IMR-90 (cell line): ENCODE measurements at regions not wholly inside any gene's neighbourhood (a gene's known extent, or its start where the extent isn't known, plus 50 kb on each side); places are given as distances from the start of the nearest gene placed in this dataset.

Experiments
- ATAC-seq: fragments of 200-7000 bp; cut with Tn5 transposase; 2 replicates; pipeline ENCODE4 v1.9.1; 2020; ENCODE audit warnings: low read depth, mild to moderate bottlenecking, moderate library complexity
- BruUV-seq: library from RNA; stranded (reverse); fragments of 400-500 nt; replicated peaks from 2 replicates; lab custom pipeline; 2021; lab: Mats Ljungman, UMichigan
- CTCF ChIA-PET: fragments of 300-600 bp; formaldehyde crosslinking; extraction: SDS; loops from one replicate; lab custom pipeline; 2021; ENCODE audit warnings: antibody characterized with exemption; lab: Yijun Ruan, JAX
- POLR2A ChIA-PET: fragments of 300-600 bp; sonication (Branson Sonifier 250); formaldehyde crosslinking; loops from one replicate; lab custom pipeline; 2022; ENCODE audit warnings: antibody characterized with exemption; ENCODE audit not compliant: unreplicated experiment; lab: Charles Lee
- DNase-seq: peaks from one replicate; pipeline ENCODE4 v3.0.0; 2013
- H2AFZ ChIP-seq: replicated peaks from 2 replicates; pipeline ENCODE3; 2013; ENCODE audit warnings: low read length, mild to moderate bottlenecking; ENCODE audit not compliant: poor library complexity
- H2AK5ac ChIP-seq: 2 replicates; pipeline ENCODE4 v1.6.1; 2013; ENCODE audit warnings: low read depth, low read length, inconsistent platforms
- H2AK9ac ChIP-seq: replicated peaks from 2 replicates; pipeline ENCODE3; 2013; ENCODE audit warnings: mild to moderate bottlenecking, low read depth, low read length, moderate library complexity; ENCODE audit not compliant: poor library complexity
- H2BK120ac ChIP-seq: 2 replicates; pipeline ENCODE4 v1.6.1; 2013; ENCODE audit warnings: low read depth, low read length, inconsistent platforms
- H2BK15ac ChIP-seq: 3 replicates; pipeline ENCODE4 v1.6.1; 2013; ENCODE audit warnings: low read depth, low read length, inconsistent platforms
- H2BK20ac ChIP-seq: 2 replicates; pipeline ENCODE4 v1.6.1; 2013; ENCODE audit warnings: low read depth, mild to moderate bottlenecking, inconsistent platforms, low read length, moderate library complexity
- H2BK5ac ChIP-seq: 2 replicates; pipeline ENCODE4 v1.6.1; 2013; ENCODE audit warnings: mild to moderate bottlenecking, low read depth, low read length, inconsistent platforms; ENCODE audit not compliant: poor library complexity, severe bottlenecking
- H3K14ac ChIP-seq: replicated peaks from 2 replicates; pipeline ENCODE4 v1.6.1; 2013; ENCODE audit warnings: low read depth, low read length, inconsistent platforms
- H3K18ac ChIP-seq: 2 replicates; pipeline ENCODE4 v1.6.1; 2013; ENCODE audit warnings: low read depth, low read length, control low read depth
- H3K23ac ChIP-seq: 2 replicates; pipeline ENCODE4 v1.6.1; 2013; ENCODE audit warnings: low read depth, low read length, inconsistent platforms
- H3K27ac ChIP-seq: 2 replicates; pipeline ENCODE4 v1.5.1; 2013; ENCODE audit warnings: mild to moderate bottlenecking, control low read depth, low read length; ENCODE audit not compliant: insufficient read depth
- H3K27me3 ChIP-seq: 2 replicates; pipeline ENCODE4 v1.6.1; 2013; ENCODE audit warnings: low read length; ENCODE audit not compliant: control insufficient read depth, insufficient read depth
- H3K36me3 ChIP-seq: 2 replicates; pipeline ENCODE4 v1.6.1; 2013; ENCODE audit warnings: low read length, mixed read lengths; ENCODE audit not compliant: control insufficient read depth, insufficient read depth
- H3K4ac ChIP-seq: 2 replicates; pipeline ENCODE4 v1.6.1; 2013; ENCODE audit warnings: low read depth, low read length, inconsistent platforms
- H3K4me1 ChIP-seq: 2 replicates; pipeline ENCODE4 v1.6.1; 2013; ENCODE audit warnings: low read length, mixed read lengths; ENCODE audit not compliant: control insufficient read depth, insufficient read depth
- H3K4me2 ChIP-seq: 2 replicates; pipeline ENCODE4 v1.6.1; 2013; ENCODE audit warnings: low read depth, mild to moderate bottlenecking, control low read depth, low read length, moderate library complexity
- H3K4me3 ChIP-seq: 2 replicates; pipeline ENCODE4 v1.5.1; 2013; ENCODE audit warnings: low read depth, mild to moderate bottlenecking, control low read depth, low read length, moderate library complexity; ENCODE audit not compliant: insufficient read depth
- H3K56ac ChIP-seq: 2 replicates; pipeline ENCODE4 v1.6.1; 2013; ENCODE audit warnings: low read length, inconsistent platforms; ENCODE audit not compliant: insufficient read depth; ENCODE audit errors: extremely low read depth
- H3K79me1 ChIP-seq, 2 experiments: 2 replicates each; pipeline ENCODE4 v1.6.1; 2013; ENCODE audit warnings: low read length in 2 of 2, inconsistent platforms in 1 of 2, low read depth in 1 of 2
- H3K9ac ChIP-seq: 2 replicates; pipeline ENCODE4 v1.6.1; 2013; ENCODE audit warnings: low read depth, low read length, control low read depth
- H3K9me1 ChIP-seq: 2 replicates; pipeline ENCODE4 v1.6.1; 2013; ENCODE audit warnings: low read length, inconsistent platforms; ENCODE audit not compliant: insufficient read depth
- H3K9me3 ChIP-seq: 2 replicates; pipeline ENCODE4 v1.6.1; 2013; ENCODE audit warnings: low read length; ENCODE audit not compliant: control insufficient read depth, insufficient read depth
- H4K20me1 ChIP-seq: 2 replicates; pipeline ENCODE4 v1.6.1; 2013; ENCODE audit warnings: low read length, inconsistent platforms; ENCODE audit not compliant: insufficient read depth
- H4K5ac ChIP-seq: 2 replicates; pipeline ENCODE4 v1.6.1; 2013; ENCODE audit warnings: mild to moderate bottlenecking, low read depth, low read length, control low read depth
- H4K8ac ChIP-seq, 2 experiments: 2 replicates each; pipeline ENCODE4 v1.6.1; 2013; ENCODE audit warnings: low read depth in 2 of 2, low read length in 2 of 2, control low read depth in 1 of 2, inconsistent platforms in 1 of 2
- H4K91ac ChIP-seq: 2 replicates; pipeline ENCODE4 v1.6.1; 2013; ENCODE audit warnings: low read depth, low read length, inconsistent platforms; ENCODE audit not compliant: insufficient read depth
- BHLHE40 ChIP-seq: fragments of 150-350 bp; IDR thresholded peaks from 2 replicates; pipeline ENCODE4 v1.6.1; 2016; ENCODE audit warnings: mild to moderate bottlenecking, low read depth, low read length
- CEBPB ChIP-seq: IDR thresholded peaks from 2 replicates; pipeline ENCODE4 v1.6.1; 2012; ENCODE audit warnings: low read depth, low read length, improper control_type of control experiment
- CHD1 ChIP-seq: IDR thresholded peaks from 2 replicates; pipeline ENCODE4 v1.6.1; 2012; ENCODE audit warnings: low read depth, low read length, improper control_type of control experiment
- CTCF ChIP-seq: conservative IDR thresholded peaks from 2 replicates; pipeline ENCODE4 v1.5.1; 2012; ENCODE audit warnings: mild to moderate bottlenecking, low read depth, low read length, improper control_type of control experiment
- ELK1 ChIP-seq: fragments of 150-350 bp; IDR thresholded peaks from 2 replicates; pipeline ENCODE4 v1.6.1; 2016; ENCODE audit warnings: low read depth, mild to moderate bottlenecking, low read length, moderate library complexity, borderline replicate concordance
- FOS ChIP-seq: fragments of 150-350 bp; IDR thresholded peaks from 2 replicates; pipeline ENCODE4 v1.6.1; 2016; ENCODE audit warnings: low read depth, low read length
- MAFK ChIP-seq: IDR thresholded peaks from 2 replicates; pipeline ENCODE4 v1.6.1; 2012; ENCODE audit warnings: low read depth, low read length, improper control_type of control experiment
- MAZ ChIP-seq: IDR thresholded peaks from 2 replicates; pipeline ENCODE4 v1.6.1; 2012; ENCODE audit warnings: low read depth, mild to moderate bottlenecking, low read length, improper control_type of control experiment, moderate library complexity, borderline replicate concordance
- MXI1 ChIP-seq: IDR thresholded peaks from 2 replicates; pipeline ENCODE4 v1.6.1; 2012; ENCODE audit warnings: low read depth, mild to moderate bottlenecking, low read length, moderate library complexity, borderline replicate concordance
- NFE2L2 ChIP-seq: fragments of 150-350 bp; IDR thresholded peaks from 2 replicates; pipeline ENCODE4 v1.6.1; 2016; ENCODE audit warnings: low read depth, mild to moderate bottlenecking, low read length
- POLR2A ChIP-seq: IDR thresholded peaks from 2 replicates; pipeline ENCODE4 v1.6.1; 2012; ENCODE audit warnings: mild to moderate bottlenecking, low read depth, low read length
- RAD21 ChIP-seq: IDR thresholded peaks from 2 replicates; pipeline ENCODE4 v1.6.1; 2012; ENCODE audit warnings: low read length, improper control_type of control experiment
- RCOR1 ChIP-seq: IDR thresholded peaks from 2 replicates; pipeline ENCODE4 v1.6.1; 2012; ENCODE audit warnings: mild to moderate bottlenecking, low read length, improper control_type of control experiment; ENCODE audit not compliant: insufficient replicate concordance
- RFX5 ChIP-seq: IDR thresholded peaks from 2 replicates; pipeline ENCODE4 v1.8.0; 2012; ENCODE audit warnings: low read depth, mild to moderate bottlenecking, low read length, moderate library complexity
- SMC3 ChIP-seq: fragments of 150-350 bp; IDR thresholded peaks from 2 replicates; pipeline ENCODE4 v1.6.1; 2016; ENCODE audit warnings: low read depth, mild to moderate bottlenecking, antibody characterized with exemption, low read length, moderate library complexity
- USF2 ChIP-seq: fragments of 150-350 bp; IDR thresholded peaks from 2 replicates; pipeline ENCODE4 v1.6.1; 2017; ENCODE audit warnings: mild to moderate bottlenecking, antibody characterized with exemption, low read length, low read depth
- WGBS, 2 experiments: methylation state at CpG; one replicate each; pipeline versions ENCODE4 v1.1.5 to v1.1.7; 2013; ENCODE audit warnings: missing lambda C conversion rate in 2 of 2; ENCODE audit not compliant: insufficient read length in 1 of 2; ENCODE audit errors: extremely low coverage in 2 of 2; 5-methylcytosine and 5-hydroxymethylcytosine counted together
- dilution Hi-C: fragments of 300-500 bp; cut with HindIII; formaldehyde crosslinking; loops from one replicate; pipeline ENCODE4 v1.14.3; 2018; ENCODE audit warnings: low sequenced_read_pairs; ENCODE audit not compliant: unreplicated experiment
- in situ Hi-C: fragments of 300-500 bp; cut with MboI; formaldehyde crosslinking; loops from 3 replicates; pipeline ENCODE4 v1.14.3; 2019; ENCODE audit warnings: low sequenced_read_pairs, inconsistent platforms, mixed read lengths
- intact Hi-C: fragments of 100-400 bp; cut with micrococcal nuclease; formaldehyde crosslinking; loops from 2 replicates; pipeline ENCODE4 v1.10.0; 2022

- Histone ChIP-seq H3K56ac (no peak overlapping the region), H2BK20ac (no peak overlapping the region), H4K20me1 (no peaks in the 10 kb centered on the region), H2AFZ (no peak overlapping the region), H3K4me2 (no peak overlapping the region), H2AK9ac (no peak overlapping the region), H3K4ac (no peak overlapping the region), H3K9ac (no peak overlapping the region), H3K9me3 (no peaks in the 10 kb centered on the region), H3K23ac (no peak overlapping the region), H3K18ac (no peak overlapping the region), H4K8ac (no peak overlapping the region), H4K91ac (no peak overlapping the region), H3K36me3 (no peaks in the 10 kb centered on the region), H2BK120ac (no peak overlapping the region), H3K9me1 (no peaks in the 10 kb centered on the region), H3K79me1 (no peaks in the 10 kb centered on the region), H4K5ac (no peak overlapping the region), H2BK15ac (no peak overlapping the region), H3K14ac (no peak overlapping the region), H3K4me1 (no peaks in the 10 kb centered on the region), H3K4me3 (no peak overlapping the region), H2BK5ac (no peak overlapping the region), H2AK5ac (no peak overlapping the region), H3K27me3 (peaks cover 43% of the 10 kb centered on the region), H3K27ac (no peak overlapping the region)
- ChIA-PET CTCF (no interaction called here), POLR2A (no interaction called here)
- DNase-seq (no peak), ATAC-seq (no peak)
- 100% methylated on average over 1 of the region's 3 CpGs; no CpG with 5 or more reads in 1 of the 2 experiments for WGBS, 2 experiments
- in situ Hi-C loops: no loop called here
- TF ChIP-seq NFE2L2 (no peak), RFX5 (no peak), FOS (no peak), MAFK (no peak), USF2 (no peak), MAZ (no peak), ELK1 (no peak), CTCF (no peak), SMC3 (no peak), RAD21 (no peak), RCOR1 (no peak), BHLHE40 (no peak), CEBPB (no peak), CHD1 (no peak), MXI1 (no peak), POLR2A (no peak)
- no TSS peak for BruUV-seq
- dilution Hi-C loops: no loop called here
- intact Hi-C loops: no loop called here
These were observed 116.9 kb downstream of the BDH1 start for GRCh38 chr3:197438906-197439305.
